ENCODE measurements at regions not wholly inside any gene's neighbourhood (a gene's known extent, or its start where the extent isn't known, plus 50 kb on each side); places are given as distances from the start of the nearest gene placed in this dataset.
A peak's percentile ranks its signal among the peaks of the same experiment; 100 is the strongest.

DNA sequence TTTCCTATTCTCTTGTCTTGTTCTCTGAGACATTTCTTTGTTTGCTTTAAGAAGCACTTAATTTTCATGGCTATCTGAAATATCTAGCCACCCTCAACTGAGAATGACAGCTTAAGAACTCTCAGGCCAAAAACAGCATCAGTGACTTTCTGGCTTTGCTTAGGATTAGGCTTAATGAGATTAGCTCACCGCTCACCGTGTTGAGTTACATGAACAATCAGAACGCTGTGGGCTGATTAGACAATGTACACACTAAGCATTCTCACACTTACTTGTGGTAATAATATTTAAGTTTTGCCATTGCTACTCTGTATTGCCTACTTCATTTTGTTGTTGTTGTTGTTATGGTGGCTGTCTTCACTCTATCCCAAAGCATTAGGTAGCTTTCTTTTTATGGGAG lies 1283.6 kb downstream of the UQCRFS1 start:
- no peak overlapping the region for H3K4me3 ChIP-seq
- WGBS, 10 experiments, result 0 to 100% (median 72%) methylated on average over 1 to 3 of the region's 3 CpGs; no CpG with 5 or more reads in 3 of the 10 experiments
- in situ Hi-C loops (cut with MboI; ENCODE audit: low pct_unique_long_range_greater_than_20kb in 2 of 9, low sequenced_read_pairs in 9 of 9, unreplicated experiment in 9 of 9), result no loop called here
- no peak overlapping the region for H3K27ac ChIP-seq
- ATAC-seq (replicated peaks in 6 of 8), result no peak
- peaks cover 0 to 6% of the 10 kb centered on the region in 2 donors for H3K4me1 ChIP-seq (replicated peaks in 1 of 2)

DNA sequence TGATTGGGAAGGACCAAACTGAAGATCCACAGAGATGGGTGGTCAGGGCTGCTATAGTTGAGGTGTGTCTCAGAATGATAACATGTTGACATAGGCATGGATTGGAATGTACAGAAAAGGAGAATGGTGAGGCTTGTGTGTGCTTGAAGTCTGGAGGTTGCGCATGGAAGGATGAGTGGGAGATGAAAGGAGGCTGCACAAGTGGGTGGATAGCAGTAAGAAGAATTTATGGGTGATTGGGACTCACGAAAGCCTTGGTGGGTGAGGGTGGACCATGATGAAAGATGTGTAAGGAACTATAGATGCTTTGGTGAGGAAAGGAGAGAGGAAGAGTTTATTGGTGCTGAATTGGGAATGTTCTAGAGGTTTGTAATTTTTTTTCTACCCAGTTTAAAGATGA lies 1287.7 kb downstream of the UQCRFS1 start:
- WGBS, 10 experiments, result 0 to 94% (median 25%) methylated on average over 1 to 2 of the region's 2 CpGs; no CpG with 5 or more reads in 1 of the 10 experiments
- in situ Hi-C loops (cut with MboI; ENCODE audit: low pct_unique_long_range_greater_than_20kb in 2 of 9, low sequenced_read_pairs in 9 of 9, unreplicated experiment in 9 of 9), result no loop called here
- H3K4me1 ChIP-seq (replicated peaks in 1 of 2), result no peaks in the 10 kb centered on the region
- H3K4me3 ChIP-seq, result no peak overlapping the region
- ATAC-seq (replicated peaks in 6 of 8), result no peak
- no peak overlapping the region for H3K27ac ChIP-seq

- Histone ChIP-seq H3K4me1 (replicated peaks in 1 of 2) (no peaks in the 10 kb centered on the region), H3K4me3 (no peak overlapping the region), H3K27ac (no peak overlapping the region)
- no peak for ATAC-seq (replicated peaks in 6 of 8)
- in situ Hi-C loops (cut with MboI; ENCODE audit: low pct_unique_long_range_greater_than_20kb in 2 of 9, low sequenced_read_pairs in 9 of 9, unreplicated experiment in 9 of 9), result no loop called here
- WGBS, 10 experiments, result 0 to 84% (median 40%) methylated on average over 1 to 3 of the region's 3 CpGs; no CpG with 5 or more reads in 1 of the 10 experiments
Measured at GRCh38 chr19:27922970-27923369, 1290.0 kb downstream of the UQCRFS1 start.

DNA sequence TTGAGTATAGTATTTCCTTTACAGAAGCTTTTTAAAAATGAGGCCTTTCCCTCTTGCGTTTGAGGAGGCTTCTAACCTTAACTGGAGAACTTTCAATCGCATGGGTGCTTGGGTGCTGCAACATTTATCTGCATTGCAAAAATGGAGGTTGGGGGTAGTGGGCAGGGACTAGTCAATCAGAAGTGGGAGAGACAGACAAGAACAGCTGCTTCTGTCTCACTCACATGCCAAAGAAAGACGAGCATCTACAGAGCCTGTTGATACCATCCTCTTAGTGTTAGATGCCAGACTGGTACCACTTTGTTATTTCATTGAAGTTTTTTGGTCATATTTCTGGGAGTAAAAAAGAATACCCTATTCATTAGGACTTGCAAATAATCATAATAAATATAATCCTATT lies 1292.2 kb downstream of the UQCRFS1 start:
- WGBS, 10 experiments, result 0 to 100% (median 80%) methylated on average over 1 to 3 of the region's 3 CpGs; no CpG with 5 or more reads in 1 of the 10 experiments
- in situ Hi-C loops (cut with MboI; ENCODE audit: low pct_unique_long_range_greater_than_20kb in 2 of 9, low sequenced_read_pairs in 9 of 9, unreplicated experiment in 9 of 9), result no loop called here

GRCh38 chr19:27918818-27919217 lies 1294.1 kb downstream of the UQCRFS1 start:
- Histone ChIP-seq H3K27ac (no peak overlapping the region), H3K4me3 (no peak overlapping the region), H3K4me1 (replicated peaks in 1 of 2) (no peaks in the 10 kb centered on the region)
- ATAC-seq (replicated peaks in 6 of 8), result peak in 1 of 8 experiments; percentile 49
- 0 to 59% methylated on average over 1 to 3 of the region's 3 CpGs; no CpG with 5 or more reads in 8 of the 10 experiments for WGBS, 10 experiments
- in situ Hi-C loops (cut with MboI; ENCODE audit: low pct_unique_long_range_greater_than_20kb in 2 of 9, low sequenced_read_pairs in 9 of 9, unreplicated experiment in 9 of 9), result no loop called here

More for the DNA sequence above, 1292.2 kb downstream of the UQCRFS1 start:
- ATAC-seq (replicated peaks in 6 of 8), result no peak
- Histone ChIP-seq H3K27ac (no peak overlapping the region), H3K4me3 (no peak overlapping the region), H3K4me1 (replicated peaks in 1 of 2) (no peaks in the 10 kb centered on the region)

- Histone ChIP-seq H3K4me1 (replicated peaks in 1 of 2) (peaks cover 0 to under 1% of the 10 kb centered on the region in 2 donors), H3K4me3 (no peak overlapping the region), H3K27ac (no peak overlapping the region)
- 0 to 77% (median 52%) methylated on average over 1 to 8 of the region's 19 CpGs; no CpG with 5 or more reads in 7 of the 10 experiments for WGBS, 10 experiments
- ATAC-seq (replicated peaks in 6 of 8), result no peak
- in situ Hi-C loops (cut with MboI; ENCODE audit: low pct_unique_long_range_greater_than_20kb in 2 of 9, low sequenced_read_pairs in 9 of 9, unreplicated experiment in 9 of 9), result no loop called here
Measured at GRCh38 chr19:27911122-27911898, 1301.6 kb downstream of the UQCRFS1 start.

GRCh38 chr19:27909861-27910260 lies 1303.1 kb downstream of the UQCRFS1 start:
- 95 to 96% methylated on average over 4 of the region's 29 CpGs; no CpG with 5 or more reads in 8 of the 10 experiments for WGBS, 10 experiments
- in situ Hi-C loops (cut with MboI; ENCODE audit: low pct_unique_long_range_greater_than_20kb in 2 of 9, low sequenced_read_pairs in 9 of 9, unreplicated experiment in 9 of 9), result no loop called here
- no peak overlapping the region for H3K4me3 ChIP-seq
- no peak for ATAC-seq (replicated peaks in 6 of 8)
- H3K27ac ChIP-seq, result no peak overlapping the region
- peaks cover 0 to 8% of the 10 kb centered on the region in 2 donors for H3K4me1 ChIP-seq (replicated peaks in 1 of 2)

DNA sequence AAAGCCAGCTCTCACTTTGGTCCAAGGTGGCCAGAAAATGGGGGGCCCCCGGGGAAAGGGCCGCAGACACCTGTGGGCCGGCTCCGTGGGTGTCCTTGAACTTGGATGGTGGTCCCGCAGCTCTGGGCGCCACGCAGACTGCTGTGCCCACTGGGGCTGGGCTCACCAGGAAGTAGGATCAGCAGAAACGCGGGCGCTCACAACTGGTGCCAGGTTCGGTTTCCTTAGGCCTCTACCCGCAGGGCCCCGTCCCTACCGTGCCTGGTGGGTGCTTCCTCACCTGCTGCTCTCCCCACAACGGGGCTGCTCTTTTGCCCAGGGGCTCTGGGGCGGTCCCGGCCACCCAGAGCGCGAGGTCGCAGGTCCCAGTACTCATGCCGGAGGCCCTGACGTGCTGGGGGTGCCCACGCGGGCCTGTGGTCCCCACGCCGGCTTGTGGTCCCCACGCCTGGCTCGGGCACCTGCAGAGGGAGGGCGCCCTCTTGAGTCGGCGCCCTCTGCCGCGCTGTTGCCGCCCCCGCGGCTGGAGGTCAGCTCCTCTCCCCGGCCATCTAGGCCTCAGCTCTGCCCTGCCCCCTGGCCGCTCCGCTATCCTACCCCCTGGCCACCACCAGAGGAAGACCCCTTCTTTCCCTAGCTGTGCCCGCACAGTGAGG lies 1303.6 kb downstream of the UQCRFS1 start:
- in situ Hi-C loops (cut with MboI; ENCODE audit: low pct_unique_long_range_greater_than_20kb in 2 of 9, low sequenced_read_pairs in 9 of 9, unreplicated experiment in 9 of 9), result no loop called here
- Histone ChIP-seq H3K4me3 (no peak overlapping the region), H3K4me1 (replicated peaks in 1 of 2) (peaks cover 0 to 8% of the 10 kb centered on the region in 2 donors), H3K27ac (no peak overlapping the region)
- ATAC-seq (replicated peaks in 6 of 8), result no peak
- 80 to 96% (median 83%) methylated on average over 5 to 7 of the region's 40 CpGs; no CpG with 5 or more reads in 7 of the 10 experiments for WGBS, 10 experiments

- in situ Hi-C loops (cut with MboI; ENCODE audit: low pct_unique_long_range_greater_than_20kb in 2 of 9, low sequenced_read_pairs in 9 of 9, unreplicated experiment in 9 of 9), result no loop called here
- Histone ChIP-seq H3K27ac (no peak overlapping the region), H3K4me3 (no peak overlapping the region), H3K4me1 (replicated peaks in 1 of 2) (peaks cover 0 to 8% of the 10 kb centered on the region in 2 donors)
- 0 to 90% (median 52%) methylated on average over 1 to 4 of the region's 4 CpGs; no CpG with 5 or more reads in 4 of the 10 experiments for WGBS, 10 experiments
- ATAC-seq (replicated peaks in 6 of 8), result peak in 3 of 8 experiments; percentile 85 to 92 (median 86)
Measured at GRCh38 chr19:27906081-27906480, 1306.9 kb downstream of the UQCRFS1 start.

GRCh38 chr19:27905074-27905473 lies 1307.9 kb downstream of the UQCRFS1 start:
- Histone ChIP-seq H3K27ac (no peak overlapping the region), H3K4me1 (replicated peaks in 1 of 2) (peaks cover 0 to 8% of the 10 kb centered on the region in 2 donors), H3K4me3 (no peak overlapping the region)
- in situ Hi-C loops (cut with MboI; ENCODE audit: low pct_unique_long_range_greater_than_20kb in 2 of 9, low sequenced_read_pairs in 9 of 9, unreplicated experiment in 9 of 9), result no loop called here
- ATAC-seq (replicated peaks in 6 of 8), result no peak

DNA sequence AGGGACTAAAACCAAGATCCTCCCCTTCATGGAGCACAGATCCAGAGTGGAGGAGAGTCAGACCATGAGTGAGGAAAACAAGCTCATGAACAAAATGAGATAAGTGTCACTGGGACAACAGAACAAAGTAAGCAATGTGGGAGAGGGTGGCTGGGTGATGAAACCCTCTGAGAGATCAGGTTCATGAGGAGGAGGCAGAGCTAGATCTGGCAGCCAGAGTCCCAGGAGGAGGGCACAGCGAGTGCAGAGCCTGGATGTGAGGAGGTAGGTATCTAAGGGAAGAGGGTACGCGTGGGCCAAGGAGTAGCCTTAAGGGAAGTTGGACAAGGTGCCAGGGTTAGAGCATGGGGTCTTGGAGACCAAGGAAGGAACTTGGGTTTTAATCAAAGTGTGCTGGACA lies 1311.9 kb downstream of the UQCRFS1 start:
- no peak for ATAC-seq (replicated peaks in 6 of 8)
- in situ Hi-C loops (cut with MboI; ENCODE audit: low pct_unique_long_range_greater_than_20kb in 2 of 9, low sequenced_read_pairs in 9 of 9, unreplicated experiment in 9 of 9), result no loop called here
- Histone ChIP-seq H3K27ac (no peak overlapping the region), H3K4me3 (no peak overlapping the region), H3K4me1 (replicated peaks in 1 of 2) (peaks cover 0 to 5% of the 10 kb centered on the region in 2 donors)
- WGBS, 10 experiments, result 0 to 100% (median 83%) methylated on average over 1 to 3 of the region's 3 CpGs; no CpG with 5 or more reads in 3 of the 10 experiments

- in situ Hi-C loops (cut with MboI; ENCODE audit: low pct_unique_long_range_greater_than_20kb in 2 of 9, low sequenced_read_pairs in 9 of 9, unreplicated experiment in 9 of 9), result no loop called here
- 100% methylated on average over 1 of the region's 1 CpG; no CpG with 5 or more reads in 9 of the 10 experiments for WGBS, 10 experiments
- Histone ChIP-seq H3K27ac (no peak overlapping the region), H3K4me3 (no peak overlapping the region), H3K4me1 (replicated peaks in 1 of 2) (no peaks in the 10 kb centered on the region)
- no peak for ATAC-seq (replicated peaks in 6 of 8)
Measured at GRCh38 chr19:27896091-27896490, 1316.9 kb downstream of the UQCRFS1 start.

DNA sequence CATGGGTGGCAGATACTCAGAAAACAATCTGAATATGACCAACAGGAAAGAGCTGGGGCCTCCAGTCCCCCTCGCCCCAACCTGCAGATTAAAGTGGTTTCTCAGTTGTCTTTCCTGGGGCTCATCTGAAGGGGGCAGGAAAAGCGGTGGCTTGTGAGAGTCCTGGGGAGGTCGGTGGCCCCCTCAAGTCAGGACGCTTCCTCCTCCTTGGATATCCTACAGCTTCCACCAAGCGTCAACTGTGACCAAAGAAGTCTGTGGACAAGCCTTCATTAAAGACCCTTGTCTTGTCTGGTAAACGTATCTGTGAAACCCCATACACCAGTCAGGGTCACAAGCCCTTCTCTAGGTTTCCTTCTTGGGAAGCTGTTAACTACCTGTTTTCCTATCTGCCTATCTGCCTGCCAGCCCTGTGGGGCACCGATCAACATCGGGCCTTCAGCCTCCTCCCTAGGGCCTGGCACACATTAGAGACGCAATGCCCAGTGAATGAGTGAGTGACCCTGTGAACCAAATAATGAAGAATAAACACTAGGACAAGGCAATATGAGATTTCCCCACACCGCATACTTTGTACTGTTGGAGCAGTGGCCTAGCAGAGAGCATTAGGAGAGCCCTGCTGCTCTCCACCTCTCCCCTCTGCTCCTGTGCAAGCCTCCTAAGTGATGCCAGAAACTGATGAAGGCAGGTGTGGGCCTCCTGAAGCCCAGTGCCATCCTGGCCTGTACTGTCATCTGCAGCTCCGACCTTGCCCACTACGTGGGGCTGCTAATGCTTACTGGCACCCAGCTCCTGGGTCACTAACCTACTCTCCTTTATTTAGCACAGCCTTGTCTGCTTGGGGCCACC lies 1317.8 kb downstream of the UQCRFS1 start:
- 0 to 100% (median 46%) methylated on average over 1 to 11 of the region's 12 CpGs; no CpG with 5 or more reads in 2 of the 10 experiments for WGBS, 10 experiments
- in situ Hi-C loops (cut with MboI; ENCODE audit: low pct_unique_long_range_greater_than_20kb in 2 of 9, low sequenced_read_pairs in 9 of 9, unreplicated experiment in 9 of 9), result no loop called here
- no peak for ATAC-seq (replicated peaks in 6 of 8)
- Histone ChIP-seq H3K4me3 (no peak overlapping the region), H3K27ac (no peak overlapping the region), H3K4me1 (replicated peaks in 1 of 2) (no peaks in the 10 kb centered on the region)

All from motor neuron (in vitro differentiated cells).